HUES48 (cell line): ENCODE measurements at regions not wholly inside any gene's neighbourhood (a gene's known extent, or its start where the extent isn't known, plus 50 kb on each side); places are given as distances from the start of the nearest gene placed in this dataset.

Experiments
- H3K27ac ChIP-seq: one replicate; pipeline ENCODE4 v1.7.0; 2013; ENCODE audit warnings: low read depth, low read length, inconsistent platforms
- H3K27me3 ChIP-seq: 2 replicates; pipeline ENCODE4 v1.6.1; 2013; ENCODE audit warnings: mild to moderate bottlenecking, low read length; ENCODE audit not compliant: control insufficient read depth, insufficient read depth
- H3K36me3 ChIP-seq: 2 replicates; pipeline ENCODE4 v1.6.1; 2013; ENCODE audit warnings: low read length; ENCODE audit not compliant: control insufficient read depth, insufficient read depth
- H3K4me1 ChIP-seq: 2 replicates; pipeline ENCODE4 v1.6.1; 2013; ENCODE audit warnings: mild to moderate bottlenecking, low read length; ENCODE audit not compliant: control insufficient read depth, insufficient read depth
- H3K4me3 ChIP-seq: 2 replicates; pipeline ENCODE4 v1.5.1; 2013; ENCODE audit warnings: mild to moderate bottlenecking, low read depth, low read length
- H3K9ac ChIP-seq: 2 replicates; pipeline ENCODE4 v1.6.1; 2013; ENCODE audit warnings: mild to moderate bottlenecking, low read depth, low read length, moderate library complexity
- H3K9me3 ChIP-seq: 2 replicates; pipeline ENCODE4 v1.6.1; 2013; ENCODE audit warnings: low read length; ENCODE audit not compliant: control insufficient read depth, insufficient read depth

GRCh38 chr13:44273216-44273615 is 100.4 kb upstream of the SERP2 start:
- no peak overlapping the region for H3K9ac ChIP-seq
- H3K36me3 ChIP-seq = no peaks in the 10 kb centered on the region
- no peaks in the 10 kb centered on the region for H3K9me3 ChIP-seq
- H3K27me3 ChIP-seq = no peaks in the 10 kb centered on the region
- no peak overlapping the region for H3K4me3 ChIP-seq
- no peak overlapping the region for H3K27ac ChIP-seq
- H3K4me1 ChIP-seq = no peaks in the 10 kb centered on the region

- no peaks in the 10 kb centered on the region for H3K36me3 ChIP-seq
- no peak overlapping the region for H3K4me3 ChIP-seq
- no peaks in the 10 kb centered on the region for H3K4me1 ChIP-seq
- H3K9ac ChIP-seq = no peak overlapping the region
- no peaks in the 10 kb centered on the region for H3K27me3 ChIP-seq
- H3K9me3 ChIP-seq = no peaks in the 10 kb centered on the region
- H3K27ac ChIP-seq = no peak overlapping the region
These were observed 99.4 kb upstream of the SERP2 start for GRCh38 chr13:44273991-44274770.

- Histone ChIP-seq H3K4me1 (no peaks in the 10 kb centered on the region), H3K27ac (no peak overlapping the region), H3K9me3 (no peaks in the 10 kb centered on the region), H3K9ac (no peak overlapping the region), H3K4me3 (no peak overlapping the region), H3K27me3 (no peaks in the 10 kb centered on the region), H3K36me3 (no peaks in the 10 kb centered on the region)
These were observed 98.8 kb upstream of the SERP2 start for GRCh38 chr13:44274771-44275205.

GRCh38 chr13:44275381-44275780 is 98.2 kb upstream of the SERP2 start:
- Histone ChIP-seq H3K36me3 (no peaks in the 10 kb centered on the region), H3K4me1 (no peaks in the 10 kb centered on the region), H3K27me3 (no peaks in the 10 kb centered on the region), H3K9ac (no peak overlapping the region), H3K4me3 (no peak overlapping the region), H3K27ac (no peak overlapping the region), H3K9me3 (no peaks in the 10 kb centered on the region)

GRCh38 chr13:44276061-44276460 is 97.6 kb upstream of the SERP2 start:
- Histone ChIP-seq H3K9me3 (no peaks in the 10 kb centered on the region), H3K27ac (no peak overlapping the region), H3K27me3 (no peaks in the 10 kb centered on the region), H3K4me1 (no peaks in the 10 kb centered on the region), H3K4me3 (no peak overlapping the region), H3K9ac (no peak overlapping the region), H3K36me3 (no peaks in the 10 kb centered on the region)

GRCh38 chr13:44277459-44277858 is 96.2 kb upstream of the SERP2 start:
- Histone ChIP-seq H3K27ac (no peak overlapping the region), H3K4me1 (no peaks in the 10 kb centered on the region), H3K27me3 (no peaks in the 10 kb centered on the region), H3K9me3 (no peaks in the 10 kb centered on the region), H3K36me3 (no peaks in the 10 kb centered on the region), H3K4me3 (no peak overlapping the region), H3K9ac (no peak overlapping the region)

- Histone ChIP-seq H3K4me3 (no peak overlapping the region), H3K9me3 (no peaks in the 10 kb centered on the region), H3K9ac (no peak overlapping the region), H3K27ac (no peak overlapping the region), H3K4me1 (no peaks in the 10 kb centered on the region), H3K36me3 (no peaks in the 10 kb centered on the region), H3K27me3 (no peaks in the 10 kb centered on the region)
These were observed 95.5 kb upstream of the SERP2 start for GRCh38 chr13:44278166-44278565.

GRCh38 chr13:44280456-44280855 is 93.2 kb upstream of the SERP2 start:
- Histone ChIP-seq H3K27me3 (no peaks in the 10 kb centered on the region), H3K9ac (no peak overlapping the region), H3K36me3 (no peaks in the 10 kb centered on the region), H3K9me3 (no peaks in the 10 kb centered on the region), H3K4me1 (peaks cover 8% of the 10 kb centered on the region; the same call in 1 of the 2 replicates), H3K4me3 (no peak overlapping the region), H3K27ac (no peak overlapping the region)

- Histone ChIP-seq H3K9me3 (no peaks in the 10 kb centered on the region), H3K4me1 (peaks cover 8% of the 10 kb centered on the region; the same call in 1 of the 2 replicates), H3K27ac (no peak overlapping the region), H3K27me3 (no peaks in the 10 kb centered on the region), H3K9ac (no peak overlapping the region), H3K4me3 (no peak overlapping the region), H3K36me3 (no peaks in the 10 kb centered on the region)
These were observed 92.2 kb upstream of the SERP2 start for GRCh38 chr13:44281252-44282000.

- Histone ChIP-seq H3K27me3 (no peaks in the 10 kb centered on the region), H3K36me3 (no peaks in the 10 kb centered on the region), H3K27ac (no peak overlapping the region), H3K4me3 (no peak overlapping the region), H3K9me3 (no peaks in the 10 kb centered on the region), H3K9ac (no peak overlapping the region), H3K4me1 (peaks cover 8% of the 10 kb centered on the region; the same call in 1 of the 2 replicates)
These were observed 90.0 kb upstream of the SERP2 start for GRCh38 chr13:44283600-44283999.

- no peaks in the 10 kb centered on the region for H3K36me3 ChIP-seq
- H3K27me3 ChIP-seq = no peaks in the 10 kb centered on the region
- peaks cover 10% of the 10 kb centered on the region; the same call in 1 of the 2 replicates for H3K4me1 ChIP-seq
These were observed 85.7 kb upstream of the SERP2 start for GRCh38 chr13:44287958-44288357.

More at GRCh38 chr13:44287958-44288357, 85.7 kb upstream of the SERP2 start:
- Histone ChIP-seq H3K4me3 (no peak overlapping the region), H3K27ac (no peak overlapping the region), H3K9me3 (no peaks in the 10 kb centered on the region), H3K9ac (no peak overlapping the region)
